ENCODE measurements at regions not wholly inside any gene's neighbourhood (a gene's known extent, or its start where the extent isn't known, plus 50 kb on each side); places are given as distances from the start of the nearest gene placed in this dataset.

DNA sequence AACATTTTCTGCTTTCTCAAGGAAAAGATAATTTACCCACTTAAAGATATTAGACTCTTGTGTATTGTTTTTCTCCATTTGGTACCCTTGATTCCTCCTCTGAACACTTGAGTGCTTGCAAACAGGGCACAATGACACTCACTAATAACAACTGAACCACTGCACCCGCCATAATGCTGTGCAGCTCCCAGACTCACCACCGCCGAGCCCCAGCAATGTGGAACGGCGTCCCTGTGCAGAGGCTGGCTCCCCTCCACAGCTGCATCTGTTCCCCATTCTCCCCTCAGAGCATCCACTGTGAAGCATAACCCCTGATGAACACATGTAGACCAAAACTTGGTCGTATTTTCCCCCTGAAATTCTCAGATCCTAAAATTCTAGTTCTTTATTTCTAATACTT is 276.2 kb upstream of the PLSCR5 start:
- TF ChIP-seq, protein P1, sequence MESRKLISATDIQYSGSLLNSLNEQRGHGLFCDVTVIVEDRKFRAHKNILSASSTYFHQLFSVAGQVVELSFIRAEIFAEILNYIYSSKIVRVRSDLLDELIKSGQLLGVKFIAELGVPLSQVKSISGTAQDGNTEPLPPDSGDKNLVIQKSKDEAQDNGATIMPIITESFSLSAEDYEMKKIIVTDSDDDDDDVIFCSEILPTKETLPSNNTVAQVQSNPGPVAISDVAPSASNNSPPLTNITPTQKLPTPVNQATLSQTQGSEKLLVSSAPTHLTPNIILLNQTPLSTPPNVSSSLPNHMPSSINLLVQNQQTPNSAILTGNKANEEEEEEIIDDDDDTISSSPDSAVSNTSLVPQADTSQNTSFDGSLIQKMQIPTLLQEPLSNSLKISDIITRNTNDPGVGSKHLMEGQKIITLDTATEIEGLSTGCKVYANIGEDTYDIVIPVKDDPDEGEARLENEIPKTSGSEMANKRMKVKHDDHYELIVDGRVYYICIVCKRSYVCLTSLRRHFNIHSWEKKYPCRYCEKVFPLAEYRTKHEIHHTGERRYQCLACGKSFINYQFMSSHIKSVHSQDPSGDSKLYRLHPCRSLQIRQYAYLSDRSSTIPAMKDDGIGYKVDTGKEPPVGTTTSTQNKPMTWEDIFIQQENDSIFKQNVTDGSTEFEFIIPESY (IDR thresholded peaks at IDR 0.05; ENCODE audit: borderline replicate concordance, low read depth): no peak
- TF ChIP-seq, protein P2, sequence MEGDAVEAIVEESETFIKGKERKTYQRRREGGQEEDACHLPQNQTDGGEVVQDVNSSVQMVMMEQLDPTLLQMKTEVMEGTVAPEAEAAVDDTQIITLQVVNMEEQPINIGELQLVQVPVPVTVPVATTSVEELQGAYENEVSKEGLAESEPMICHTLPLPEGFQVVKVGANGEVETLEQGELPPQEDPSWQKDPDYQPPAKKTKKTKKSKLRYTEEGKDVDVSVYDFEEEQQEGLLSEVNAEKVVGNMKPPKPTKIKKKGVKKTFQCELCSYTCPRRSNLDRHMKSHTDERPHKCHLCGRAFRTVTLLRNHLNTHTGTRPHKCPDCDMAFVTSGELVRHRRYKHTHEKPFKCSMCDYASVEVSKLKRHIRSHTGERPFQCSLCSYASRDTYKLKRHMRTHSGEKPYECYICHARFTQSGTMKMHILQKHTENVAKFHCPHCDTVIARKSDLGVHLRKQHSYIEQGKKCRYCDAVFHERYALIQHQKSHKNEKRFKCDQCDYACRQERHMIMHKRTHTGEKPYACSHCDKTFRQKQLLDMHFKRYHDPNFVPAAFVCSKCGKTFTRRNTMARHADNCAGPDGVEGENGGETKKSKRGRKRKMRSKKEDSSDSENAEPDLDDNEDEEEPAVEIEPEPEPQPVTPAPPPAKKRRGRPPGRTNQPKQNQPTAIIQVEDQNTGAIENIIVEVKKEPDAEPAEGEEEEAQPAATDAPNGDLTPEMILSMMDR (IDR thresholded peaks at IDR 0.05): no peak
- TF ChIP-seq TAF1 (IDR thresholded peaks at IDR 0.05; ENCODE audit: borderline replicate concordance, low read depth, low read length) (no peak), POLR2AphosphoS5 (IDR thresholded peaks at IDR 0.05; ENCODE audit: low read depth, low read length) (no peak), EZH2phosphoT487 (IDR thresholded peaks at IDR 0.05; ENCODE audit: borderline replicate concordance, low read depth) (no peak), ELF1 (IDR thresholded peaks at IDR 0.05) (no peak), RFX5 (IDR thresholded peaks at IDR 0.05; ENCODE audit: low read length) (no peak), FOXM1 (IDR thresholded peaks at IDR 0.05; ENCODE audit: low read depth) (no peak), EP300 (IDR thresholded peaks at IDR 0.05; ENCODE audit: borderline replicate concordance in 1 of 2, low read depth in 1 of 2, low read length in 1 of 2) (no peak), SMC3 (IDR thresholded peaks at IDR 0.05; ENCODE audit: low read depth, low read length) (no peak), GATA2 (CRISPR knock-in tag; IDR thresholded peaks at IDR 0.05) (no peak), NFIC (IDR thresholded peaks at IDR 0.05; ENCODE audit: borderline replicate concordance) (no peak)

Data from SK-N-SH (cell line).